Ishikawa (cell line): ENCODE measurements at regions not wholly inside any gene's neighbourhood (a gene's known extent, or its start where the extent isn't known, plus 50 kb on each side); places are given as distances from the start of the nearest gene placed in this dataset.

Experiments
- CEBPB ChIP-seq: IDR thresholded peaks from 2 replicates; pipeline ENCODE4 v1.6.1; 2012
- CREB1 ChIP-seq: IDR thresholded peaks from 2 replicates; pipeline ENCODE4 v1.6.1; 2012; ENCODE audit warnings: low read depth
- EGR1 ChIP-seq: IDR thresholded peaks from 2 replicates; pipeline ENCODE4 v1.6.1; 2012
- EP300 ChIP-seq: IDR thresholded peaks from 2 replicates; pipeline ENCODE4 v1.6.1; 2012; ENCODE audit warnings: borderline replicate concordance
- FOXM1 ChIP-seq: IDR thresholded peaks from 2 replicates; pipeline ENCODE4 v1.6.1; 2012; ENCODE audit warnings: low read depth, borderline replicate concordance
- NFIC ChIP-seq: IDR thresholded peaks from 2 replicates; pipeline ENCODE4 v1.6.1; 2012
- RAD21 ChIP-seq: IDR thresholded peaks from 2 replicates; pipeline ENCODE4 v1.6.1; 2012; ENCODE audit warnings: low read depth
- TAF1 ChIP-seq: IDR thresholded peaks from 2 replicates; pipeline ENCODE4 v1.6.1; 2012; ENCODE audit warnings: low read depth, mild to moderate bottlenecking
- TCF12 ChIP-seq: IDR thresholded peaks from 2 replicates; pipeline ENCODE4 v1.6.1; 2012; ENCODE audit warnings: low read depth
- TEAD4 ChIP-seq: IDR thresholded peaks from 2 replicates; pipeline ENCODE4 v1.6.1; 2012
- YY1 ChIP-seq: IDR thresholded peaks from 2 replicates; pipeline ENCODE4 v1.6.1; 2012; ENCODE audit warnings: low read depth
- ZBTB7A ChIP-seq: IDR thresholded peaks from 2 replicates; pipeline ENCODE4 v1.6.1; 2012; ENCODE audit warnings: low read depth
- TF ChIP-seq, protein P1 (sequence below): IDR thresholded peaks from 2 replicates; pipeline ENCODE4 v1.6.1; 2012
- TF ChIP-seq, protein P2 (sequence below): IDR thresholded peaks from 2 replicates; pipeline ENCODE4 v1.6.1; 2012
- TF ChIP-seq, protein P3 (sequence below): IDR thresholded peaks from 2 replicates; pipeline ENCODE4 v1.6.1; 2012; ENCODE audit warnings: low read depth, mild to moderate bottlenecking

DNA sequence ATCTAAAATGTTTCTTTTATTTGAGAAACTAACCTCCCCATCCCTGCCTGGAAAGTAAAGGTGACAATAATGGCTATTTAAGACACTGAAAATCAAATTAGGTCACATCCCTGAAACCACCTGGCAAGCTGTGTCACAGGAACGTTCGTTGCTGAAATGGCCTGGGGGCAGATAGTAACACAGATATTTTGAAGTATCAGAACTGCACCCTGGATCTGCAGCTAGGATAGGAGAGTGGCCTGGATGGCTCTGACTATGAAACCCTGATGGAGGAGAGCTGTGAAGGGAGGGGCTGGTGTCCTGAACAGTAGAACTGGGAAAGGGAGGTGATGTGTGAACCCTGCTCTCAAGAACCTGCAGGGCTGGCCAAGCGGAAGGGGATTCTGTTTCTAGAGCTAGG lies 648.3 kb upstream of the CFAP20DC start:
- TF ChIP-seq, protein P1, sequence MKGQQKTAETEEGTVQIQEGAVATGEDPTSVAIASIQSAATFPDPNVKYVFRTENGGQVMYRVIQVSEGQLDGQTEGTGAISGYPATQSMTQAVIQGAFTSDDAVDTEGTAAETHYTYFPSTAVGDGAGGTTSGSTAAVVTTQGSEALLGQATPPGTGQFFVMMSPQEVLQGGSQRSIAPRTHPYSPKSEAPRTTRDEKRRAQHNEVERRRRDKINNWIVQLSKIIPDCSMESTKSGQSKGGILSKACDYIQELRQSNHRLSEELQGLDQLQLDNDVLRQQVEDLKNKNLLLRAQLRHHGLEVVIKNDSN, result no peak
- TF ChIP-seq CEBPB (no peak), EGR1 (no peak), TCF12 (no peak), TEAD4 (no peak), EP300 (no peak), FOXM1 (no peak), ZBTB7A (no peak), NFIC (no peak), RAD21 (no peak), TAF1 (no peak)
- TF ChIP-seq, protein P2, sequence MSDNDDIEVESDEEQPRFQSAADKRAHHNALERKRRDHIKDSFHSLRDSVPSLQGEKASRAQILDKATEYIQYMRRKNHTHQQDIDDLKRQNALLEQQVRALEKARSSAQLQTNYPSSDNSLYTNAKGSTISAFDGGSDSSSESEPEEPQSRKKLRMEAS, result no peak

DNA sequence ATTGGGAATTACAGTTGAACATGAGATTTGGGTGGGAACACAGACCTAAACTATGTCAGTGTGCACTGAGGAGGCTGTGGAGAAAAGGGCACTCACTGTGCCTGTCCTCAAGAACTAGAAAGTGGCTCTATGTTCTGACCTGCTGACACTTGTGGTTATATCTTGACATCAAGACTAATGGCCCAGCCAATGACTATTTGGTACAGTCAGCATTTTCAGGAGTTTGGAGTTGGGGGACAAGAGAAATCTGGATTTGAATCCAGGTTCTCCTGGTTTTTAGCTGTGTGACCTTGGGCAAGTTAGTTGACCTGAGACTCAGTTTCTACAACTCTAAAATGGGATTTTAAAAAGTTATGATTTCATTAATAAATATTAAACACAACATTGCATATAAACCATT lies 647.0 kb upstream of the CFAP20DC start:
- TF ChIP-seq, protein P2, result no peak
- TF ChIP-seq CREB1 (no peak), TEAD4 (no peak), TAF1 (no peak), ZBTB7A (no peak), EP300 (no peak), RAD21 (no peak), FOXM1 (no peak)
- TF ChIP-seq, protein P1, result no peak
- TF ChIP-seq, protein P3, sequence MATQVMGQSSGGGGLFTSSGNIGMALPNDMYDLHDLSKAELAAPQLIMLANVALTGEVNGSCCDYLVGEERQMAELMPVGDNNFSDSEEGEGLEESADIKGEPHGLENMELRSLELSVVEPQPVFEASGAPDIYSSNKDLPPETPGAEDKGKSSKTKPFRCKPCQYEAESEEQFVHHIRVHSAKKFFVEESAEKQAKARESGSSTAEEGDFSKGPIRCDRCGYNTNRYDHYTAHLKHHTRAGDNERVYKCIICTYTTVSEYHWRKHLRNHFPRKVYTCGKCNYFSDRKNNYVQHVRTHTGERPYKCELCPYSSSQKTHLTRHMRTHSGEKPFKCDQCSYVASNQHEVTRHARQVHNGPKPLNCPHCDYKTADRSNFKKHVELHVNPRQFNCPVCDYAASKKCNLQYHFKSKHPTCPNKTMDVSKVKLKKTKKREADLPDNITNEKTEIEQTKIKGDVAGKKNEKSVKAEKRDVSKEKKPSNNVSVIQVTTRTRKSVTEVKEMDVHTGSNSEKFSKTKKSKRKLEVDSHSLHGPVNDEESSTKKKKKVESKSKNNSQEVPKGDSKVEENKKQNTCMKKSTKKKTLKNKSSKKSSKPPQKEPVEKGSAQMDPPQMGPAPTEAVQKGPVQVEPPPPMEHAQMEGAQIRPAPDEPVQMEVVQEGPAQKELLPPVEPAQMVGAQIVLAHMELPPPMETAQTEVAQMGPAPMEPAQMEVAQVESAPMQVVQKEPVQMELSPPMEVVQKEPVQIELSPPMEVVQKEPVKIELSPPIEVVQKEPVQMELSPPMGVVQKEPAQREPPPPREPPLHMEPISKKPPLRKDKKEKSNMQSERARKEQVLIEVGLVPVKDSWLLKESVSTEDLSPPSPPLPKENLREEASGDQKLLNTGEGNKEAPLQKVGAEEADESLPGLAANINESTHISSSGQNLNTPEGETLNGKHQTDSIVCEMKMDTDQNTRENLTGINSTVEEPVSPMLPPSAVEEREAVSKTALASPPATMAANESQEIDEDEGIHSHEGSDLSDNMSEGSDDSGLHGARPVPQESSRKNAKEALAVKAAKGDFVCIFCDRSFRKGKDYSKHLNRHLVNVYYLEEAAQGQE, result no peak

DNA sequence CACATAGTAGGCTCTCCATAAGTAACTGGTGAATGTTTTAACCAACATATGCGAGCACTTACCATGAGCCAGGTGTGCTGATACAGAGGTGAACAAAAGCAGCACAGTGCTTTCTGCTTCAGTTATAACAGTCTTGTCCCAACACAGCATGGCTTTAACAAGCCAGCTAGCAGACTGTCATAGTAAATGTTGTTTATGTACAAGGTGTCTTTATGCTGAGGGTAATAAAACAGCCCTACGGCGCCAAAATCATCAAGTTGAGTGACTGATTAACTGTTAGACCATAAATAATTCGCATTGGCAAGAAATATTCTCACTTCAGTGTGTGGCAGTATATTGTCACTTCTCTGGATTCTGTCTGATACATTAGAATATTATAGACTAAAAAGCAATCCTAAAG lies 646.0 kb upstream of the CFAP20DC start:
- TF ChIP-seq CEBPB (no peak), EP300 (no peak), CREB1 (no peak), TEAD4 (no peak), RAD21 (no peak), NFIC (no peak), TCF12 (no peak), EGR1 (no peak), YY1 (no peak), ZBTB7A (no peak), FOXM1 (no peak), TAF1 (no peak)
- TF ChIP-seq, protein P1, result no peak
- TF ChIP-seq, protein P3, result no peak
- TF ChIP-seq, protein P2, result no peak

DNA sequence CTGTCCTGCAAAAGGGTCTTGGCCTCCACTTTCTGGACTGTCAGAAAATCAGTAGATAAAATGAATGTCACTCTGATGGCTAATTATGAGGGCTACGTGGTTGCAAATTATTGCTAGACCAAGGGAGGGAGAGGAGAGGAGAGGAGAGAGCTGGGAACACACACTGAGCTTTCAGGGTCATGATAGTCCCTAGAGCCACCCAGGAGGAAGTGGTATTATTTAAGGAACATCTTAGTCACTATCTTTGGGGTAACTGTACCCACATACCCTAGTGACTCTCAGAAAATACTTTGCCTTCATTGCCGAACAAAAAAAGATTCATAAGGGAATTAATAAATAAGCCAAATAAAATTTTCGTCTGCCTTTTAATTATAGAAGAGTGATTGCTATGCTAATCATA lies 642.3 kb upstream of the CFAP20DC start:
- TF ChIP-seq EGR1 (no peak), TCF12 (no peak), TEAD4 (no peak), EP300 (no peak), ZBTB7A (no peak), NFIC (no peak)
- TF ChIP-seq, protein P3, result no peak
- TF ChIP-seq, protein P2, result no peak
- TF ChIP-seq, protein P1, result no peak
